ENCODE measurements at regions not wholly inside any gene's neighbourhood (a gene's known extent, or its start where the extent isn't known, plus 50 kb on each side); places are given as distances from the start of the nearest gene placed in this dataset.

- TF ChIP-seq MYBL2 (IDR thresholded peaks at IDR 0.05; ENCODE audit: low read depth) = no peak
- TF ChIP-seq MYBL2 (CRISPR knock-in tag; IDR thresholded peaks at IDR 0.05; ENCODE audit: borderline replicate concordance) = no peak
Measured at GRCh38 chr21:28740125-28740524, 252.6 kb downstream of the LTN1 start (continued).

GRCh38 chr21:28738882-28739281 is 253.8 kb downstream of the LTN1 start:
- H3K27ac ChIP-seq (ENCODE audit: extremely low read depth, low read depth, low read length) = no peak overlapping the region
- H3K9ac ChIP-seq (ENCODE audit: insufficient read depth in 1 of 2, low read depth in 2 of 2, low read length in 2 of 2) = no peak overlapping the region
- CTCF ChIA-PET (ENCODE audit: low intra/inter-chr PET ratio) = no interaction called here
- no peaks in the 10 kb centered on the region for H3K79me2 ChIP-seq (ENCODE audit: control insufficient read depth, insufficient read depth, low read length)
- POLR2A ChIA-PET = no interaction called here
- WGBS (ENCODE audit: insufficient coverage, low coverage, missing lambda C conversion rate) = under 1% methylated on average over 7 of the region's 7 CpGs
- H4K20me1 ChIP-seq (replicated peaks; ENCODE audit: control insufficient read depth, insufficient read depth, low read length) = no peaks in the 10 kb centered on the region
- no peaks in the 10 kb centered on the region for H3K36me3 ChIP-seq (ENCODE audit: control insufficient read depth, insufficient read depth, low read length)
- H3K4me2 ChIP-seq (ENCODE audit: insufficient read depth, low read length) = no peak overlapping the region
- H3K4me1 ChIP-seq (replicated peaks in 1 of 2; ENCODE audit: control insufficient read depth in 2 of 2, insufficient read depth in 2 of 2, low read length in 2 of 2) = no peaks in the 10 kb centered on the region
- no peaks in the 10 kb centered on the region for H3K27me3 ChIP-seq (ENCODE audit: control insufficient read depth in 2 of 2, insufficient read depth in 2 of 2, low read length in 2 of 2)
- no peak for ATAC-seq
- BruUV-seq (replicated peaks) = no TSS peak
- DNase-seq (ENCODE audit: extremely low read depth in 1 of 4, low spot score in 3 of 4) = no peak
- FAIRE-seq = no peak
- H3K4me3 ChIP-seq = no peak overlapping the region
- H3K9me3 ChIP-seq (replicated peaks; ENCODE audit: control insufficient read depth, insufficient read depth, low read depth, low read length) = no peaks in the 10 kb centered on the region
- intact Hi-C loops (cut with micrococcal nuclease) = no loop called here
- in situ Hi-C loops (cut with MboI) = no loop called here
- H2AFZ ChIP-seq (ENCODE audit: low read depth, low read length) = no peak overlapping the region
- no peaks in the 10 kb centered on the region for H3K9me1 ChIP-seq (ENCODE audit: control insufficient read depth, insufficient read depth, low read length)
- TF ChIP-seq PRMT5 (CRISPR knock-in tag; IDR thresholded peaks at IDR 0.05) (no peak), SPI1 (IDR thresholded peaks at IDR 0.05; ENCODE audit: borderline replicate concordance, low read depth, low read length) (no peak), EP400 (IDR thresholded peaks at IDR 0.05) (no peak), ZBTB49 (CRISPR knock-in tag; IDR thresholded peaks at IDR 0.05; ENCODE audit: borderline replicate concordance) (no peak), MLX (CRISPR knock-in tag; conservative IDR thresholded peaks at IDR 0.05) (no peak), NFATC3 (IDR thresholded peaks at IDR 0.05) (no peak), RBM22 (IDR thresholded peaks at IDR 0.05; ENCODE audit: low read depth, low read length, poor library complexity, severe bottlenecking) (no peak), MBD2 (IDR thresholded peaks at IDR 0.05; ENCODE audit: borderline replicate concordance, low read depth) (no peak), KDM4B (IDR thresholded peaks at IDR 0.05; ENCODE audit: borderline replicate concordance in 2 of 2, low read depth in 1 of 2) (no peak), HSF4 (CRISPR knock-in tag; IDR thresholded peaks at IDR 0.05; ENCODE audit: borderline replicate concordance) (no peak), KDM5B (IDR thresholded peaks at IDR 0.05; ENCODE audit: insufficient replicate concordance, low read depth, low read length) (no peak), ZNF592 (IDR thresholded peaks at IDR 0.05) (no peak)
